Hematopoietic multipotent progenitor cell treated with erythropoietin and hydrocortisone succinate and interleukin-3 and kit ligand, for 17 days (in vitro differentiated cells): ENCODE measurements at regions not wholly inside any gene's neighbourhood (a gene's known extent, or its start where the extent isn't known, plus 50 kb on each side); places are given as distances from the start of the nearest gene placed in this dataset.

Experiments
- DNase-seq: peaks from one replicate; pipeline ENCODE4 v3.0.0-alpha.2; 2015; ENCODE audit warnings: low spot score

- no peak for DNase-seq
Measured at GRCh38 chr18:74023220-74023619, 124.4 kb downstream of the FBXO15 start.

GRCh38 chr18:74019864-74020263 is 127.8 kb downstream of the FBXO15 start:
- DNase-seq = no peak

- no peak for DNase-seq
Measured at GRCh38 chr18:74013955-74014354, 133.7 kb downstream of the FBXO15 start.

- no peak for DNase-seq
Measured at GRCh38 chr18:74012954-74013630, 134.5 kb downstream of the FBXO15 start.

- no peak for DNase-seq
Measured at GRCh38 chr18:74006143-74006542, 141.5 kb downstream of the FBXO15 start.

- DNase-seq = no peak
Measured at GRCh38 chr18:74005320-74006109, 142.1 kb downstream of the FBXO15 start.

- no peak for DNase-seq
Measured at GRCh38 chr18:73992242-73993022, 155.2 kb downstream of the FBXO15 start.

- no peak for DNase-seq
Measured at GRCh38 chr18:73991570-73991969, 156.1 kb downstream of the FBXO15 start.

GRCh38 chr18:73990258-73990657 is 157.4 kb downstream of the FBXO15 start:
- no peak for DNase-seq

GRCh38 chr18:73987247-73987980 is 160.2 kb downstream of the FBXO15 start:
- no peak for DNase-seq

GRCh38 chr18:73986711-73987110 is 160.9 kb downstream of the FBXO15 start:
- no peak for DNase-seq

- DNase-seq = no peak
Measured at GRCh38 chr18:73985855-73986625, 161.6 kb downstream of the FBXO15 start.

GRCh38 chr18:73983970-73984369 is 163.7 kb downstream of the FBXO15 start:
- DNase-seq = no peak

- DNase-seq = no peak
Measured at GRCh38 chr18:73983496-73983895, 164.1 kb downstream of the FBXO15 start.

- no peak for DNase-seq
Measured at GRCh38 chr18:73981796-73982195, 165.8 kb downstream of the FBXO15 start.

GRCh38 chr18:73980289-73980979 is 167.2 kb downstream of the FBXO15 start:
- DNase-seq = no peak

GRCh38 chr18:73979742-73980141 is 167.9 kb downstream of the FBXO15 start:
- DNase-seq = no peak

- no peak for DNase-seq
Measured at GRCh38 chr18:73976433-73976832, 171.2 kb downstream of the FBXO15 start.

- DNase-seq = no peak
Measured at GRCh38 chr18:73975266-73975665, 172.4 kb downstream of the FBXO15 start.

GRCh38 chr18:73973972-73974371 is 173.7 kb downstream of the FBXO15 start:
- DNase-seq = no peak

- DNase-seq = no peak
Measured at GRCh38 chr18:73966954-73967353, 180.7 kb downstream of the FBXO15 start.
